ENCODE measurements at regions not wholly inside any gene's neighbourhood (a gene's known extent, or its start where the extent isn't known, plus 50 kb on each side); places are given as distances from the start of the nearest gene placed in this dataset.

DNA sequence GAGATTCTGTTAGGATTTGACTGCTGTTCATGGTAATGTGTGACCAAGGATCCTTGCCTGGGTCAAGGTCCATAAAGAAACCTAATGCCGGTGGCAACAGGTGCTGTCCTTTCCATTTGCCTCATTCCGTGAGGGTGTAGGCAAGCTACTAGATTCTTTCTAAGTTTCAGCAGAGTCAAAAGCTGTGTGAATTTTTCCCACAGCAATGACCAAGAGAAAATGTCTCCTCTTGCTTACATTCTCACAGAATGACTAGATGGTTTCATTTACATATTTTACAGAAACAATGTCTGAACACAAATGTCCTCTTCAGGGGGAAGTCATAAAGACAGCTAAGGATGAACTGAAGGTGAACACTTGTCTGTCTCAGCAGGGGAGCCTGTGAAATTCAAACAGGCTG is 75.3 kb upstream of the SV2C start:
- 5% methylated on average over 2 of the region's 2 CpGs for WGBS (ENCODE audit: missing lambda C conversion rate)

DNA sequence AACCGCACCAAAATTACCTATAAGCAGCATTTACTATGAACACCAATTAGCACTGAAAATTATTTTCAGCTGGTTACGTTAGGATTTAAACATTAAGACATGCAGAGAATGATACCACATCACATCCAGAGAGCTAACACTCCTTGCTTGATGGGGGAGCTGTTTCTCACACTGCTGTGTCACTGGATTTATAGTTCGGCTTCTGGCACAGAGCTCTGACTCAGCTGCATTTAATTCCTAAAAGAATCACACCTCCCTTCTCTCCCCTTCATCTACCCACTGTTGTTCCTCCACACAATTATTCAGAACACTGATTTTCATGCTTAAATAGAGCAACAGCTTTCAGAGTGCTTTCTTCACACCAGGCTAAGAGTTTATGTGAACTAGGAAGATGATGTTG is 82.6 kb upstream of the SV2C start:
- no peak overlapping the region for H3K27ac ChIP-seq
- H3K4me2 ChIP-seq: no peak overlapping the region
- no peaks in the 10 kb centered on the region for H3K4me1 ChIP-seq
- WGBS (ENCODE audit: missing lambda C conversion rate): 32% methylated on average over 3 of the region's 3 CpGs
- FAIRE-seq (no peak), ATAC-seq (no peak), DNase-seq (ENCODE audit: low read depth in 1 of 2, low spot score in 1 of 2) (no peak)
- CTCF ChIA-PET: interaction anchor here (0.6 to 1.1 kb wide), 2 partner anchors 17 to 356 kb away, joined by 3 to 5 read pairs; no protein-coding TSS in a partner anchor
- POLR2A ChIA-PET: interaction anchor here (0.6 kb wide), 1 partner anchor 26 kb away, joined by 3 read pairs; no protein-coding TSS in a partner anchor
- H3K4me3 ChIP-seq: no peak overlapping the region
- H3K9me3 ChIP-seq: no peaks in the 10 kb centered on the region
- TF ChIP-seq ZSCAN20 (CRISPR knock-in tag; IDR thresholded peaks at IDR 0.05) (no peak), BCL3 (IDR thresholded peaks at IDR 0.05) (no peak), HEYL (CRISPR knock-in tag; IDR thresholded peaks at IDR 0.05) (no peak), SMC3 (IDR thresholded peaks at IDR 0.05) (no peak), TFCP2L1 (CRISPR knock-in tag; IDR thresholded peaks at IDR 0.05) (no peak), FOXS1 (CRISPR knock-in tag; IDR thresholded peaks at IDR 0.05) (no peak), RFX5 (IDR thresholded peaks at IDR 0.05) (no peak), HOXA7 (CRISPR knock-in tag; IDR thresholded peaks at IDR 0.05) (no peak)

More for the DNA sequence above, 75.3 kb upstream of the SV2C start:
- Histone ChIP-seq H3K4me2 (no peak overlapping the region), H3K27ac (no peak overlapping the region), H3K9me3 (no peaks in the 10 kb centered on the region), H3K4me3 (no peak overlapping the region), H3K4me1 (no peaks in the 10 kb centered on the region)
- ATAC-seq (no peak), FAIRE-seq (no peak), DNase-seq (ENCODE audit: low read depth in 1 of 2, low spot score in 1 of 2) (no peak)
- CTCF ChIA-PET: no interaction called here
- TF ChIP-seq NFE2L2 (conservative IDR thresholded peaks at IDR 0.05; ENCODE audit: low read length): no peak
- no peak for TF ChIP-seq HEYL (CRISPR knock-in tag; IDR thresholded peaks at IDR 0.05)
- no peak for TF ChIP-seq CHD4 (IDR thresholded peaks at IDR 0.05; ENCODE audit: borderline replicate concordance)
- TF ChIP-seq JUN (IDR thresholded peaks at IDR 0.05): no peak
- TF ChIP-seq BCL3 (IDR thresholded peaks at IDR 0.05): no peak
- TF ChIP-seq HOXB13 (CRISPR knock-in tag; IDR thresholded peaks at IDR 0.05; ENCODE audit: low read depth): no peak
- no peak for TF ChIP-seq HOXB5 (CRISPR knock-in tag; IDR thresholded peaks at IDR 0.05)
- no peak for TF ChIP-seq ATOH8 (CRISPR knock-in tag; IDR thresholded peaks at IDR 0.05; ENCODE audit: low read depth)
- TF ChIP-seq EHMT2 (IDR thresholded peaks at IDR 0.05; ENCODE audit: low read depth): no peak
- POLR2A ChIA-PET: no interaction called here

DNA sequence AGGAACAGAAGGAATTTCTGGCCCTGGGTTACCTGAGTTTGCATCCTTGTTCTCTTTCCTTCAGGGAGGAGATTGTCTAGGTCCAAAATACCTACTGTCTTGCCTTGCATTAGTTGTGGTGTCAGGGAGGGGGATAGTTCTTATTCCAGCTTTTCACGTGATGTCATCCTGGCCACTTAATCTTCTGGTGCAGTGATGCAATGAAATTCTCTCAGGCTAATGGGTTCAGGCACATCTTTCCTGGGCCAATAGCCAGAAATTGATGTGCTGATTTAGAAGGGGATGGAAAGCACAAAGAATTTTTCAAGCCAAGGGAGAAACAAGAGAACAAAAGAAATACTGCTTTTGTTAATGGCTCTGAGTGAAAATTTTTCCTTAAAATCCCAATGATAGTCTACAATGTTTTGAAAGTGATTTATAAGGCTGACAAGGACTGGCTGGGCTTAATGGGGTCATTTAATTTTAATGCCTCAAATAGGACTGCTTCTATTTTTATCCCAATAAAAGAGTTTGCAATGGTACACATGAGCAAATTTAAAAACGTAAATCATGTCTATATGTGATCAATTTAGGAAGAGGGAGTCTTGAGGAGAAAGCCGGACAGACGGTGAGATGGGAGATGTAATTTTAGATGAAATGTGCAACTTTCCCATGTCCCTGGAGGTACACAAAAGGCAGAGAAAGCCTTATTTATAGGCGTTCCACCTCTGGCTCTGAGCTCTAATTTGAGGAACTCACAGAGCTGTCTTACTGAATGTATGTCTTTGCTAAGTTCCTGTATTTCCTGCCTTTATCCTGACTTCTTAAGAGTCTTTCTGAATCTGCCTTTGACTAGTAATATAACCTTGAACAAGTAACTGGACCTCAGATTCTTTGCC is 89.3 kb upstream of the SV2C start:
- no peak for FAIRE-seq
- whole genome bisulfite sequencing (ENCODE audit: missing lambda C conversion rate): 19% methylated on average over 5 of the region's 5 CpGs

GRCh38 chr5:75993183-75993582 is 90.0 kb upstream of the SV2C start:
- no peaks in the 10 kb centered on the region for H3K4me1 ChIP-seq
- CTCF ChIA-PET: no interaction called here
- no peak overlapping the region for H3K4me2 ChIP-seq
- POLR2A ChIA-PET: no interaction called here
- H3K9me3 ChIP-seq: no peaks in the 10 kb centered on the region
- FAIRE-seq (no peak), ATAC-seq (no peak), DNase-seq (ENCODE audit: low read depth in 1 of 2, low spot score in 1 of 2) (no peak)
- 3% methylated on average over 6 of the region's 6 CpGs for WGBS (ENCODE audit: missing lambda C conversion rate)
- TF ChIP-seq MAZ (IDR thresholded peaks at IDR 0.05; ENCODE audit: borderline replicate concordance, low read depth, low read length) (no peak), KDM1A (IDR thresholded peaks at IDR 0.05; ENCODE audit: low read depth) (no peak), NR3C1 (IDR thresholded peaks at IDR 0.05) (no peak), HMGXB4 (CRISPR knock-in tag; IDR thresholded peaks at IDR 0.05; ENCODE audit: borderline replicate concordance) (no peak), FOSB (CRISPR knock-in tag; IDR thresholded peaks at IDR 0.05) (no peak), ELK1 (IDR thresholded peaks at IDR 0.05; ENCODE audit: low read depth, low read length) (no peak), RNF2 (IDR thresholded peaks at IDR 0.05; ENCODE audit: borderline replicate concordance, low read depth) (no peak)
- TF ChIP-seq, protein P1, sequence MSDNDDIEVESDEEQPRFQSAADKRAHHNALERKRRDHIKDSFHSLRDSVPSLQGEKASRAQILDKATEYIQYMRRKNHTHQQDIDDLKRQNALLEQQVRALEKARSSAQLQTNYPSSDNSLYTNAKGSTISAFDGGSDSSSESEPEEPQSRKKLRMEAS (IDR thresholded peaks at IDR 0.05): no peak
- H3K4me3 ChIP-seq: no peak overlapping the region
- no peak overlapping the region for H3K27ac ChIP-seq

More for the DNA sequence above, 89.3 kb upstream of the SV2C start:
- ATAC-seq: no peak
- ChIA-PET CTCF (no interaction called here), POLR2A (no interaction called here)
- no peaks in the 10 kb centered on the region for H3K9me3 ChIP-seq
- H3K4me3 ChIP-seq: no peak overlapping the region
- H3K27ac ChIP-seq: no peak overlapping the region
- no peak for TF ChIP-seq PHF8 (IDR thresholded peaks at IDR 0.05; ENCODE audit: borderline replicate concordance, low read depth)
- H3K4me2 ChIP-seq: no peak overlapping the region
- no peak for DNase-seq (ENCODE audit: low read depth in 1 of 2, low spot score in 1 of 2)
- no peaks in the 10 kb centered on the region for H3K4me1 ChIP-seq
